GM10248 (cell line): ENCODE measurements at regions not wholly inside any gene's neighbourhood (a gene's known extent, or its start where the extent isn't known, plus 50 kb on each side); places are given as distances from the start of the nearest gene placed in this dataset.

Source experiments
- CTCF ChIA-PET: fragments of 300-600 bp; sonication (Branson Sonifier 250); formaldehyde crosslinking; extraction: SDS; loops from one replicate; lab custom pipeline; 2021; ENCODE audit warnings: antibody characterized with exemption; lab: Yijun Ruan, JAX
- POLR2A ChIA-PET: fragments of 350-650 bp; sonication (Branson Sonifier 250); formaldehyde crosslinking; extraction: SDS; loops from one replicate; lab custom pipeline; 2020; ENCODE audit warnings: antibody characterized with exemption; lab: Yijun Ruan, JAX
- DNase-seq: peaks from one replicate; pipeline ENCODE4 v3.0.0; 2012; ENCODE audit errors: extremely low spot score
- CTCF ChIP-seq: IDR thresholded peaks from 2 replicates; pipeline ENCODE4 v1.5.1; 2012; ENCODE audit warnings: mild to moderate bottlenecking, low read depth; ENCODE audit errors: extremely low read depth, missing control alignments, control extremely low read depth

- ChIA-PET POLR2A (interaction anchor here (0.5 kb wide), 1 partner anchor 833 kb away, joined by 4 read pairs; no protein-coding TSS in a partner anchor), CTCF (no interaction called here)
- no peak for TF ChIP-seq CTCF
- no peak for DNase-seq
Measured at GRCh38 chr5:152572812-152573211, 167.7 kb upstream of the NMUR2 start.

- no peak for DNase-seq
- ChIA-PET CTCF (interaction anchor here (1.1 kb wide), 1 partner anchor 23 kb away, joined by 5 read pairs; no protein-coding TSS in a partner anchor), POLR2A (no interaction called here)
- TF ChIP-seq CTCF = no peak
Measured at GRCh38 chr5:152584103-152584502, 179.0 kb upstream of the NMUR2 start.

GRCh38 chr5:152592416-152592815 is 187.3 kb upstream of the NMUR2 start:
- DNase-seq = no peak
- CTCF ChIA-PET = interaction anchor here (1.0 kb wide), 1 partner anchor 16 kb away, joined by 3 read pairs; no protein-coding TSS in a partner anchor
- no peak for TF ChIP-seq CTCF
- POLR2A ChIA-PET = no interaction called here

- DNase-seq = no peak
- ChIA-PET POLR2A (no interaction called here), CTCF (interaction anchor here (1.0 kb wide), 1 partner anchor 15 kb away, joined by 3 read pairs; no protein-coding TSS in a partner anchor)
- TF ChIP-seq CTCF = no peak
Measured at GRCh38 chr5:152593388-152593787, 188.3 kb upstream of the NMUR2 start.

- CTCF ChIA-PET = interaction anchor here (0.9 kb wide), 2 partner anchors 25 to 1369 kb away, joined by 3 read pairs; no protein-coding TSS in a partner anchor
- no peak for DNase-seq
- no peak for TF ChIP-seq CTCF
Measured at GRCh38 chr5:152595405-152595804, 190.3 kb upstream of the NMUR2 start.

GRCh38 chr5:152599096-152599495 is 194.0 kb upstream of the NMUR2 start:
- no peak for TF ChIP-seq CTCF
- ChIA-PET POLR2A (no interaction called here), CTCF (no interaction called here)
- DNase-seq = no peak

More at GRCh38 chr5:152595405-152595804, 190.3 kb upstream of the NMUR2 start:
- POLR2A ChIA-PET = no interaction called here
